ENCODE measurements at regions not wholly inside any gene's neighbourhood (a gene's known extent, or its start where the extent isn't known, plus 50 kb on each side); places are given as distances from the start of the nearest gene placed in this dataset.

GRCh38 chr9:134271338-134272301 lies 54.6 kb upstream of the RXRA start:
- TF ChIP-seq EZH2 (IDR thresholded peaks at IDR 0.05; ENCODE audit: borderline replicate concordance, low read depth, low read length, severe bottlenecking) = no peak
- no peak for TF ChIP-seq CTCF (IDR thresholded peaks at IDR 0.05; ENCODE audit: extremely low read depth in 1 of 2, insufficient read depth in 1 of 2, low read depth in 1 of 2, low read length in 2 of 2)
- no peak for TF ChIP-seq POLR2AphosphoS5 (IDR thresholded peaks at IDR 0.05; ENCODE audit: insufficient read depth, low read depth, low read length)
- no peak for TF ChIP-seq MYC (IDR thresholded peaks at IDR 0.05; ENCODE audit: low read depth, low read length)

All from endothelial cell of umbilical vein (primary cell).